Femur (tissue), 1 donor: ENCODE measurements at regions not wholly inside any gene's neighbourhood (a gene's known extent, or its start where the extent isn't known, plus 50 kb on each side); places are given as distances from the start of the nearest gene placed in this dataset.
"Not testable (repeated sequence)": the region's sequence is repeated elsewhere in the genome, so short reads cannot be mapped to it uniquely, and the experiment has no call there.

ENCODE experiments used
- DNase-seq: peaks from one replicate; pipeline ENCODE4 v3.0.0-alpha.2; 2017

DNA sequence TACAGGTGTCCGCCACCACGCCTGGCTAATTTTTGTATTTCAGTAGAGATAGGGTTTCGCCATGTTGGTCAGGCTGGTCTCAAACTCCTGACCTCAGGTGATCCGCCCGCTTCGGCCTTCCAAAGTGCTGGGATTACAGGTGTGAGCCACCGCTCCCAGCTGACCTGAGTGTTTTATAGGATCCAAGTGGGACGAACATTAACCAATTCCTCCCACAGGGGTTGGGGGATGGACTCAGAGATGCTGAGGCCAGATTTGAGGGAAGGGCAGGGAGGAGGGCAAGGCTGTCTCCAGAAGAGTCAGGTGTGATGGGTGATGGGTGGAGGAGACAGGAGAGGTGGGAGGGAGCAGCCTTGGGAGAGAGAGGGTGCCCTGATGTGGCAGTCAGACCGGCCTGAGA, 65.0 kb upstream of the SMAD6 start:
- not testable (repeated sequence) for DNase-seq

DNA sequence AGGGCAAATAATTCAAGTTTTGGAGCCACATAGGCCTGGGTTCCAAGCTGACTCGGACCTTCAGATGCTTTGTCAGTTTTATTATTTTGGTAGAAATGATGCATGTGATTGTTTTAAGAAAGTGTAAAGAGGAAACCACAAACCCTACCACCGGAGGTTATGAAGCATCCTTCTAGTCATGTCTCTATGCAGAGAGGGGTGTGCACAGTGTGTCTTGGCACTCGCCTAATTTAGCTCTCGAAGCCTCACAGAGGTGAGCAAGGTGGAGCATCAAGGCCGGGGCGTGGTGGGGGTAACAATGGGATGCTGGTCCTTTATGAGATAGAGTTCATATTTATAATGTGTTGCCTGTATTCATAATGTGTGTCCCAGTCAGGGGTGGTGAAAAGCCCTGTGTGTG, 63.7 kb upstream of the SMAD6 start:
- no peak for DNase-seq

DNA sequence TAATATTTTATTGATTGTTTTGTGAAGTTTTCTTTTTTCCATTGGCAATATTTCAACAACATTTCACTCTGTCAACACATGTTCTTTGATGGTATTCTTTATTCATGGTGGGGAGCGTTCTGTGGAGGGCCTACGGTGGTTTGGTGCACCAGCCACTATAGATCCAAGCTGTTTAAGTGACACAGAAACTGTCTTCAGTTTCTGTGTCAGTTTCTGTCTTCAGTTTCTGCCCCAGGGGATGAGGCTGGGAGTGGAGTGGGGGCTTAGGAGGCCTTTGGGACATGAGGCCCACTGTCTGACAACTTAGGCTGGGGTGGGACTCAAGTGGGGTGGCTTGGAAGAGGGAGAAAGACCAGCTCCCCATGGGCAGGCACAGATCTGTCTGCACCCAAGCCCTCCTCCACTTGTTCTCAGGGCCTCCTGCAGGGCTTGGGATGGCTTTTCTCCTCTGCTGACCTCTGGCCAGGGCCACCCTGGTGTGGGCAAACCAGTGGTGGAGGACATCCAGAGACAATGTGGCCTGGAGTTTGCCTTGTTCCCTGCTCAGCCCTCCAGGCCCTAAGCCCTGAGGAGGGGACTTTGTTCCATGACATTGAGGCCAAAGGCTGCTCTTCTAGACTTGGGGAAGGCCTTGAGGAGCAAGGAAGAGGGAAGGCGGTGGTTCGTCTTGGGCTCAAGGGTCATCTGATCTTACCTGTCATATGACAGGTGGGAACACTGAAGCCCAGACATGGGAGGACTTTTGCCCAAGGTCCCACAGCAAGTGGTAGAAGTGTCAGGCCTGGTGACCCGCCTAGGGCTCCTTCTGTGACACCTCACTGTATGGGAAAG, 60.3 kb upstream of the SMAD6 start:
- no peak for DNase-seq

DNA sequence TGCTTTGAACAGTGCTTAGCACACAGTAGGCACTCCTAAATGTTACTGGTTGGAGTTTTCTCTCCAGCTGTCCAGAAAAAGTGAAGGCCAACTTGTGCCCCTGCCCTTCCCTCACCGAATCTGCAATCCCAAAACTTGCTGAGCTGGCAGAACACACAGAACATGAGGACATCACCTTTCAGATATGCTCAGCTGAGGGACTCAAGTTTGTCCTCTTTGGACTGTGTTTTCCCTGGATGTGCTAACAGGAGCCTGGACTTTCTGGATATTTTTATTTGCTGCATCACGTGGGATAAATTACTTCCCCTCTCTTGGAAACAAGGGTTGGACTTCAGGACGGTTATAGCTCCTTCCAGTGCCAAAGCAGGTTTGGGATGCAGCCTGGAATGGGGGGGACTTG, 59.5 kb upstream of the SMAD6 start:
- no peak for DNase-seq

DNA sequence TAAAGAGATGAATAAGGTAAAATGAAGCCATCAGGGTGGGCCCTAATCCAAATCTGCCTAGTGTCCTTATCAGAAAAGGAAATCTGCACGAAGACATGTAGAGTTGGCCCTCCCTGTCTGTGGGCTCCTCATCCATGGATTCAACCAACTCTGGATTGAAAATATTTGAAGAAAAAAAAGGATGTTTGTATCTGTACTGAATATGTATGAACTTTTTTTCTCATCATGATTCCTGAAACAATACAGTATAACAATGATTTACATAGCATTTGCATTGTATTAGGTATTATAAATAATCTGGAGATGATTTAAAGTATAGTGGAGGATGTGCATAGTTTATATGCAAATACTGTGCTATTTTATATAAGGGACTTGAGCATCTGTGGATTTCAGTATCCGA, 59.0 kb upstream of the SMAD6 start:
- DNase-seq: no peak

DNA sequence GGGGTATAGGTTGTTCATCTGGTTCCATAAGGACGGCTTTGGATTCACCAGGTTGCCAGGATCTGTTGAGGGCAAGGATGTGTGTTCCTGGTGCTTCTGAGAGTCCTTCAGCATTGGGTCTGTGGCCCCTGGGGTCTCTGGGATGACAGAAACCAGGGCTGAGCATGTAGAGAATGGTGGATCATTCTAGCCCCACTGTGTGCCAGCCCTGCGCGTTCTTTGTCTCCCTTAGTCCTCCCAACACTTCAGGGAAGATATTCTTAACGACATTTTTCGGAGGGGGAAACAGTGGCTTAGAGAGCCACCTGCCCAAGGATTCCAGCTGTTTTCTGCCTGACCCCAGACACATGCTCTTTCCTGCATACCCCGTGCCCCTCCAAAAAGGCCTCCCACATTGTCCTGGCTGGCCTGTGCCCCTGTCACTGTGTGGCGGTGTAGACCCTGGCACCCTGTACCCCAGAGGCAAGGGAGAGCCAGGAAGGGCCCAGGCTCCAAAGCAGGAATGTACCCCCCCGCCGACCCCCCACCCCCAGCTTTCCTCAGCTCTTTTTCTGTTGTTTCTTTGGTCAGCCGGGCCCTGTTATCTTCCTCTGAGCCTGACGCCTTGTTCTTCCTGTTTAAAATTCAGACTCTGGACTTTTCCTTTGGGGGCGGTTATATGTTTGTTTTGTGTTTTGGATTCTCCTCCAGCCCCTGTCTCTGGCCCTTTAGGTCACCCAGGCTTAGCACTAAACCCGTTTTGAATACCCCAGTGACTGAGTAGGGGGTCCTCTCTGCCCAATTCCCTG, 57.8 kb upstream of the SMAD6 start:
- no peak for DNase-seq

DNA sequence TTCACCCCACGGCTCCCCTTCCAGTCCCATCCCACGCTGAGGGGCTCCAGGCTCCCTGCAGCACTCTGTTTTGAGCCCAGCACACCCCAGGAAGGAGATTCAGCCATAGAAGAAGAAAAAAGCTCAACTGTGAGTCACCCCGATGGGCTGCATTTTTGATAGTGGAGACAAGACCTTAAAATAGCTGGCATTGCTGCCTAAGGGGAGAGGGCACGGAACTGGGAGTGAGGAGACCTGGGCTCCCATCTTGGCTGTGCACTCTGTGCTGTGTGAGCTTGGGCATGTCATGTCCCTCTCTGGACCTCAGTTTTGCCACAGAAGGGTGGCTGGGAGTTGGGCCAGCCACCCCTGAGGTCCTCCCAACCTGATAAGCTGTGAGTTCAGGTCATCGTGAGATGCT, 57.2 kb upstream of the SMAD6 start:
- DNase-seq: no peak

DNA sequence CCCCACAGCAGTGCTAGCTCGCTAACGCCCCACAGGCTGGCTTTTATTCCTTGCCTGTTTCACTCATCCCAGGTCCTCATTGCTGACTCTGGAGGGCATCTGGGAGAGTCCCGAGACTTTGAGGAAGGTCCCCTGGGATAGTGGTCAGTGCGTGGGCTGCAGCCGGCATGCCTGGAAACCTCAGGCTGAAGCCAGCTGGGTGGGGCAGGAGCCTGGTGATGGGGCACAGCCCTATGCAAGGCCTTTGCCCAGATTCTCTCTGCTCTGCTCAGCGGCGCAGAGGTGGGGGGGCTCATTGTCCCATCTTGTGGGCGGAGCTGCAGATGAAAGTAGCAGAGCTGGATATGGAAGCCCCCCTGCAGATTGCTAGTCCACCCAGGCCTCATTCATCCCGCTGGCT, 55.7 kb upstream of the SMAD6 start:
- peak; percentile 58 for DNase-seq

DNA sequence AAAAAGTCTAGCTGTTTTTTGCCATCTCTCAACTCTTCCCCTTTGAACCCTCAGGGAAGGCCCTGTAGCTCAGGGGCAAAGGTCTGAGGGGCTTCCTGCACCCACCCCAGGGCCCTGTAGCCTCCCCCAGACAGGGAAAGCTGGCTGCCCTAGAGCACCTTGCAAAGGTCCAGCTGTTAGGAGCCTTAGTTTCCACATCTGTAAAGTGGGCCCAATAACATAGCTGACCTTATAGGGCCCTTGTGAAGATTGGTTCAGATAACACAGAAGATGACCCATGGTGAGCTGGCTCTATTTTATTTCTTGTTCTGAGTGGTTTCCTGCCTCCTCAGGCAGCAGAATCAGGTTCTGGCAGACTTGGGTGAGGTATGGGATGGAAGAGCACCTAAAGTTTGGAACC, 55.2 kb upstream of the SMAD6 start:
- DNase-seq: no peak

DNA sequence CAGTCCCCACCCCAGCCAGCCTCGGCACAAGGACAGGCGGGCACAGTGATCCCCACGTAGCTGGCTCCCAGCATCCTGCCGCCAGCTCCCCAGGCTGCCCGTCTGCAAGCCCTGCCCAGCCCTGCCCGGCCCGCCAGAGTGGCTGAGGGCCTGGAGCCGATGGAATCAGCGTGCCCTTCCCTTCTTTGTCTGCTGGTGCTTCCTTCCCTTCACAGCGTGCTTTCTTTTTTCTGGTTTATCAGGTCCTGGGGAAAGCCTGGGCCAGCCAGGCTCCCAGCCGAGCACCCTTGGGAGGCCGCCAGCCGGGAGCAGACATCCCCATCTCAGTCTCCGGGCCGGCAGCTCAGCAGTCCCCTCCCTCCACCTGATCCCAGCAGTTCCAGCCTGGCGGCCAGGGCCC, 54.7 kb upstream of the SMAD6 start:
- DNase-seq: no peak

DNA sequence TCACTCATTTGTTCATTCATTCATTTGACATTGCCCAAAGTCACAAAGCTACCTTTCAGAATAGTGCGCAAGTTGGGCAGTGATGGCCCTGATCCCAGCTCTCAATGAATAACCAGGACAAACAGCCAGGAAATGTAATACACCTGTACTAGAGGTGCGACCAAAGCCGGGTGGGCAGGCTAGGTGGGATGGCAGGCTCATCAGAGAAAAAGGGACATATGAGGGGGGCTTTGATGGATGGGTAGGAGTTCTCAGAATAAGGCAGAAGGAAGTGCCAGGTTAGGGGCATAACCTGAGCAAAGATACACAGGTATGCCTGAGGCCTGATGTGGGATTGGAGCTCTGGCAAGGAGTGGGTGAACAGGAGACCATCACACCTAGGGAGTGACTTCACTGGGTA, 53.4 kb upstream of the SMAD6 start:
- DNase-seq: no peak

DNA sequence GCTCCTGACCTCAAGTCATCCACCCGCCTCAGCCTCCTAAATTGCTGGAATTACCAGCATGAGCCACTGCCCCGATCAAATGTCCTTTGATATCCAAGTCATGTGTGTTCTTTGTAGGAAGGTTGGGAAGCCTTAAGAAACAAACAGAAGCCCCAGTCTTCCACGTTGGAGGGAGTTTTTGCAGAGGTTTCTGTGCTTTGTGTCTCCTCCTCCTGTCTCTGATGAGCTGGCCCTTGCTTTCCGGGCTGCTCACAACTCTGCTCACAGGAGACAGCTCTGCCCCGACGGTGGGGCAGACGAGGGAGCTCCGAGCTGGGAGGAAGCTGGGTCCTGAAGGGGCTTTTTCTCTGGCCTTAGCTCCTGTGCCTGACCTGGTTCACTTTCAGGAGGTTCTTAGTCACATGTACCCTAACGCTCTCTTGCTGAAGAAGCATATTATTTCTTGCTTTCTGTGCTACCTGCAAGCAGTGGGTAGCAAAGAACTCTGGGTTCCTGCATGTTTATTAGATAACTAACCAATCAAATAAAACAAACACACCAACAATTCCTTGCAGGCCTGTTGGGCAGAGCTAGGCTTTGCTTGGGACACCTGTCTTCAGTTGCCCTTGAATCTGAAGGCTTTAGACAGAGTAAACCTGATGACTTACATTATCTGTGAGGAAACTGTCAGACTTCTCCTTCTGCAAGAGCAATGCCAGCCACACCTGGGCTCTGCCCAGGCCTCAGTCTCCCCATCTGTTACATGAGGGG, 52.6 kb upstream of the SMAD6 start:
- DNase-seq: no peak

DNA sequence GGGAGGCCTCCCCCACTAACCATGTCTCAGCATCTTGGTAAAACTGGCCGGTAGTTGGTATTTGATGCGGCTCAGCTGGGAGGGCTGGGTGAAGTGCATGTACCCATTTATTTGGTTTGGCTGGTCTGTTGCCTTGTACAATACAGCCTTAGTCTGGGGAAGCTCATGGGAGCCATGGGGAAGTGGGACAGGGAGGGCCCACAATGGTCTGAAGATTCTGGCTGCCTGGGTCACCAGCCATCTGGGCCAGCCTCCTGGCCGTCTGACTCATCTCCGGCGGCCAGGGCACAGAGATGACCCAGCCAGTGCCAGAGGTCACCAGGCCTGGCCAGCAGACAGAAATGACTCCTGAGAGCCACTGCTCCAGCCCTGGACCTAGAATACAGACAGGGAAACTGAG, 51.6 kb upstream of the SMAD6 start:
- DNase-seq: no peak

DNA sequence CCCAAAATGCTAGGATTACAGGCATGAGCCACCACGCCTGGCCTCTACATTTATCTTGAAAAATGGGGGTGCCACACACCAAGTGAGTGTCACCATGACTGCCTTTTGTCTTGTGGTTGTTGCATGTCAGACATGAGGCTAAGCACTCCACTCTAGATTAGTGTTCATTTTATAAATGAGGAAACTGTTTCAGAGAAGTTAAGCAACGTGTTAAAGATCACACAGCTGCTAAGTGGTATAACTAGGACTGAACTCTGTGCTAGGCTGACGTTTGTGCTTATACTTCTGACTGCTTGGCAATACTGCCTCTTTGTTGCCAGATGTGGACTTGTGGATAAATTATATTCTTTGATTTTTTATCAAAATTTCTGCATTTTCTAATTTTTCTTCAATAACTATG, 50.8 kb upstream of the SMAD6 start:
- no peak for DNase-seq

DNA sequence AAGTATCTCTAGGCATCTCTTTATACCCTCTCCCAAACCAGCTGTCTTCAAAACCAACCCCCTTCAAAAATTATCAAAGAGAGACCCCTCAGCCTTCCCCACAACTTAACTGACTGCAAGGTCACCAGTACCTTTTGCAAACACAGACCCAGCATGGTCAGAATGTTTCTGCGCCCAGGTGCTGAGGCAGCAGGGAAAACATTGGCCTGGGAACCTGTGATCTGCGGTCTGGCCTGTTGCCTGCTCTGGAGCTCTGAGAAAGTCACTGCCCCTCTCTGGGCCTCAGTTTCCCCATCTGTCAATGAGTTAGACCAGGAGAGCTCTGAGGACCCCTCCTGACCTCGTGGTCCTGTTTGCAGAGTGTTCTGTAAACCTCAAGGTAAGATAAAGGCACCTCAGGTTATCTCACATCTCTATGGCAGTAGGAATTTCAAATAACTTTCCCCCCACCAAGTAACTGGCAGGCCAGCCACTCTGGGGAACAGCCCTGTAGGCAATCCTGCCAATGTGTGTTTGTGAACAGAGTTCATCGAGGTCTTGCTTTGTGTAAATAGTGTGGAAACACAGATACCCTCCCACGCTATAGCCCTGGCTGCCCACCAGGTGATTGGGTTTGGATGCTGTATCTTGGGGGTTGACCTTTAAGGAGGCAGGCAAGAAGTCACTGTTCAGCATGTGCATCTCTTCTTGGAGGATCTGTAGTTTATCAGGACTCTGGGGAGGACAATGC, 50.0 kb upstream of the SMAD6 start:
- DNase-seq: no peak
